Activated CD4-positive, alpha-beta memory T cell treated with anti-CD3 and anti-CD28 coated beads for 36 hours (primary cell): ENCODE measurements at regions not wholly inside any gene's neighbourhood (a gene's known extent, or its start where the extent isn't known, plus 50 kb on each side); places are given as distances from the start of the nearest gene placed in this dataset.
"Not testable (repeated sequence)": the region's sequence is repeated elsewhere in the genome, so short reads cannot be mapped to it uniquely, and the experiment has no call there.

Source experiments
- CTCF ChIA-PET: fragments of 350-600 bp; sonication (Branson Sonifier 250); formaldehyde crosslinking; loops from one replicate; lab custom pipeline; 2021; ENCODE audit warnings: antibody characterized with exemption, inconsistent platforms; lab: Charles Lee
- POLR2A ChIA-PET: fragments of 350-600 bp; sonication (Branson Sonifier 250); formaldehyde crosslinking; loops from one replicate; lab custom pipeline; 2021; ENCODE audit warnings: antibody characterized with exemption; lab: Charles Lee
- DNase-seq: peaks from one replicate; pipeline ENCODE4 v3.0.0-alpha.2; 2020
- H3K27ac Mint-ChIP-seq: one replicate; pipeline ENCODE4 v1.8.0; 2021; ENCODE audit warnings: mixed read lengths
- H3K27me3 Mint-ChIP-seq: one replicate; pipeline ENCODE4 v1.8.0; 2021; ENCODE audit warnings: mixed read lengths
- H3K36me3 Mint-ChIP-seq: one replicate; pipeline ENCODE4 v1.8.0; 2021; ENCODE audit warnings: mixed read lengths
- H3K4me1 Mint-ChIP-seq: one replicate; pipeline ENCODE4 v1.8.0; 2021; ENCODE audit warnings: low read depth, mixed read lengths
- H3K4me3 Mint-ChIP-seq: one replicate; pipeline ENCODE4 v1.8.0; 2021; ENCODE audit warnings: mild to moderate bottlenecking, mixed read lengths
- H3K9me3 Mint-ChIP-seq: one replicate; pipeline ENCODE4 v1.8.0; 2021; ENCODE audit warnings: mixed read lengths
- intact Hi-C: fragments of 100-400 bp; cut with micrococcal nuclease; formaldehyde crosslinking; loops from one replicate; pipeline ENCODE4 v1.15.1; 2023

DNA sequence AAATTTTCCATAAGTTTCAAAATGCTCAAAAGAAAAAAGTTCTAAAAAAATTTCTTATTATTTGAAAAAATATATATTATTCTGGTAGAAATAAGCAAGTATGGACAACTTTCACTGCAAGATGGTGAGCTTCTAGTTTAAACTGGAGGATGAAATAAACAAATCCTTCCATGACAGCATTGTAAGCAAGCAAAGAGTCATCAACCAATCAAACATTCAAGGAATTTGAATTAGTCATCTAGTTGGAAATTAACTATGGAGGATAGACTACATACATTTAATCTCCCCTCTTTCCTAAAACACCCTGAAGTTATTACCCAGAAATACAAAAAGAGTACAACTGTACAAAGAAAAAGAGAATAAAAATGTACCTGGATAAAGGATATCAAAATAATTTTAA is 51.0 kb upstream of the IRX5 start:
- DNase-seq: no peak
- Mint-ChIP-seq H3K36me3 (peaks cover 2% of the 10 kb centered on the region), H3K4me1 (no peaks in the 10 kb centered on the region), H3K27me3 (peaks cover 5% of the 10 kb centered on the region), H3K4me3 (no peak overlapping the region), H3K9me3 (peaks cover 3% of the 10 kb centered on the region), H3K27ac (no peak overlapping the region)
- POLR2A ChIA-PET: no interaction called here
- CTCF ChIA-PET: no interaction called here
- intact Hi-C loops: no loop called here

GRCh38 chr16:54878301-54878700 is 52.4 kb upstream of the IRX5 start:
- H3K4me3 Mint-ChIP-seq: no peak overlapping the region
- peaks cover 4% of the 10 kb centered on the region for H3K27me3 Mint-ChIP-seq
- POLR2A ChIA-PET: no interaction called here
- no peak for DNase-seq
- H3K36me3 Mint-ChIP-seq: no peaks in the 10 kb centered on the region
- no peak overlapping the region for H3K27ac Mint-ChIP-seq
- H3K4me1 Mint-ChIP-seq: no peaks in the 10 kb centered on the region
- CTCF ChIA-PET: no interaction called here
- H3K9me3 Mint-ChIP-seq: no peaks in the 10 kb centered on the region
- intact Hi-C loops: no loop called here

DNA sequence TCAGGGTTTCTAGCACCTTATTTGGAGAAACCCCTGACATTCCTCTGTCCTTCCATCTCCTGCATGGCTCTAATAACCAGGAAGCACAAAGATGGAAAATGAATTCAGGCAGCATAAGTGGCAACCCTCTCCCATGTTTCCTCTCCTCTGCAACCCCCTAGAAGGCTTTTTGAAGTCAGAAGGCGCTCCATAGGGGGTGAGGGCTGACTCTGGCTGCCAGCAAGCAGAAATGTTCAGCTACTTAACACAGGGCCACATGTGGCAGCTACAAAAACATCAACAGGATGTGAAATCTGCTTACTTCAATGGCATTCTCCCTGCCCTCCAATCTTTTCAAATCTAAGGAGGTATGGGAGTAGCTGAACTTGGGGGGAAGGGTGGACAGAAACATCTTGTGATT is 55.2 kb upstream of the IRX5 start:
- CTCF ChIA-PET: no interaction called here

GRCh38 chr16:54873716-54874373 is 56.8 kb upstream of the IRX5 start:
- intact Hi-C loops, CTCF ChIA-PET, H3K27ac Mint-ChIP-seq, DNase-seq, H3K36me3 Mint-ChIP-seq, H3K4me3 Mint-ChIP-seq, H3K4me1 Mint-ChIP-seq, H3K9me3 Mint-ChIP-seq, POLR2A ChIA-PET, H3K27me3 Mint-ChIP-seq: not testable (repeated sequence)

More for the DNA sequence above, 55.2 kb upstream of the IRX5 start:
- Mint-ChIP-seq H3K27ac (no peak overlapping the region), H3K4me1 (no peaks in the 10 kb centered on the region), H3K4me3 (no peak overlapping the region), H3K9me3 (no peaks in the 10 kb centered on the region), H3K27me3 (peaks cover 4% of the 10 kb centered on the region), H3K36me3 (no peaks in the 10 kb centered on the region)
- intact Hi-C loops: no loop called here
- no peak for DNase-seq
- POLR2A ChIA-PET: no interaction called here

DNA sequence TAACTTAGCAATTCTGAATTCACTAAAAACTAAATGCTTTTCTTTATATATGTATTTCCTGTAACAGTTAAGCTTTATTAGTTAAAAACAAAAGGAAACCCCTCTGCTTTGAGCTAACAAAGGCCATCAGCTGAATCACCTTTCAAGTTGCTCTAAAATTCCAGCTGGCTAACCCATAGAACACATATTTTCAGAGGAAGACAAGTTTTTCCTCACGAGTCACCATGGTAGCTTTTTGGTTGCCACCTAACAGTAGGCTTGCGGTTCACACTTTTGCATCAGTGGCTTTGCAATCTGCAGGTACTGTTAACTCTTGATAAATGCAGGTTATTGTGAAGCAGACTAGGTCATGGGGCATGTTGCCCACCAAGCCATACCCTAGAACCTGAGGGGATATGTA is 57.6 kb upstream of the IRX5 start:
- Mint-ChIP-seq H3K27me3 (peaks cover 2% of the 10 kb centered on the region), H3K4me1 (no peaks in the 10 kb centered on the region), H3K4me3 (no peak overlapping the region), H3K27ac (no peak overlapping the region), H3K9me3 (no peaks in the 10 kb centered on the region), H3K36me3 (no peaks in the 10 kb centered on the region)
- ChIA-PET CTCF (no interaction called here), POLR2A (interaction anchor here (0.6 kb wide), 1 partner anchor 443 kb away, joined by 3 read pairs; no protein-coding TSS in a partner anchor)
- intact Hi-C loops: no loop called here
- DNase-seq: no peak

- no peak for DNase-seq
- Mint-ChIP-seq H3K36me3 (no peaks in the 10 kb centered on the region), H3K9me3 (peaks cover 3% of the 10 kb centered on the region), H3K4me3 (no peak overlapping the region), H3K27me3 (peaks cover 2% of the 10 kb centered on the region), H3K27ac (no peak overlapping the region), H3K4me1 (no peaks in the 10 kb centered on the region)
- intact Hi-C loops: no loop called here
- POLR2A ChIA-PET: interaction anchor here (0.6 kb wide), 1 partner anchor 235 kb away, joined by 3 read pairs; no protein-coding TSS in a partner anchor
- CTCF ChIA-PET: no interaction called here
Measured at GRCh38 chr16:54870151-54870550, 60.5 kb upstream of the IRX5 start.

- ChIA-PET CTCF (no interaction called here), POLR2A (no interaction called here)
- no peaks in the 10 kb centered on the region for H3K27me3 Mint-ChIP-seq
- intact Hi-C loops: no loop called here
- DNase-seq: peak; percentile 11
- H3K4me3 Mint-ChIP-seq: no peak overlapping the region
- H3K9me3 Mint-ChIP-seq: peaks cover 3% of the 10 kb centered on the region
- H3K36me3 Mint-ChIP-seq: no peaks in the 10 kb centered on the region
- no peak overlapping the region for H3K27ac Mint-ChIP-seq
- no peaks in the 10 kb centered on the region for H3K4me1 Mint-ChIP-seq
Measured at GRCh38 chr16:54867302-54867832, 63.3 kb upstream of the IRX5 start.

DNA sequence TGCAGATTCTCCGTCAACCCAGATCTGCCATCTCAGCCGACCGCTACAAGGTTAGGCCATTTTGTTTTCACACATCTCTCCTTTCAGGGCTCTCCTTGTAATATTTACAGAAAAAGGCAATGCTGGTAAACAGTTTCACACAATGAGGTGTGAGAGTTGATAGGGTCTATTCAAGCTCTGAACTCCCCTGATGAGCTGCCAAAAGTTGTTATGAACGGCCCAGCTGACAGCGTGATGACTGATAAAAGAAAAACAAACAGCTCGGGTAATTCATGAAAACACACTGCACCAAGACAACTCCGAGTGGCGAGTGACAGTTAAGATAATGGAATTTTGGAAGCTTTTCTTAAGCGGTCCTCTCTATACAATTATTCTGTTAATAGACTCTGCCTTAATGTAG is 68.1 kb upstream of the IRX5 start:
- ChIA-PET CTCF (no interaction called here), POLR2A (no interaction called here)
- H3K9me3 Mint-ChIP-seq: peaks cover 3% of the 10 kb centered on the region
- H3K27ac Mint-ChIP-seq: no peak overlapping the region
- intact Hi-C loops: no loop called here
- peaks cover 3% of the 10 kb centered on the region for H3K27me3 Mint-ChIP-seq
- H3K4me3 Mint-ChIP-seq: no peak overlapping the region
- no peaks in the 10 kb centered on the region for H3K4me1 Mint-ChIP-seq
- no peaks in the 10 kb centered on the region for H3K36me3 Mint-ChIP-seq
- no peak for DNase-seq

DNA sequence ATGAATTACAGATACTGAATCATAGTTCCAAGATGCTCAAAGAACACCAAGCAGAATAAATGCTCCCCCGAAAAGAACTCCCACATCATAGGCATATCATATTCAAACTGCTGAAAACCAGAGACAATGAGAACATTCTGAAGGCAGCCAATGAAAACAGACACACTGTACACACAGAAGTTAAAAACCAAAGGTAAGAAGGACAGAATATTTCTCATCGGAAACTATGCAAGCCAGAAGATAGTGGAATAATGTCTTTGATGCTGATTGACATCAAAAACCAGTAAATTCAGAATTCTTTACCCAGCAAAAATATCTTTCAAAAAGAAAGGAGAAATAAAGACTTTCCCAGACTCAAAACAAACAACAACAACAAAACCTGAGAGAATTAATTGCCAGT is 73.8 kb upstream of the IRX5 start:
- H3K4me1 Mint-ChIP-seq: no peaks in the 10 kb centered on the region
- no peak overlapping the region for H3K27ac Mint-ChIP-seq
- no peaks in the 10 kb centered on the region for H3K36me3 Mint-ChIP-seq
- CTCF ChIA-PET: no interaction called here
- intact Hi-C loops: no loop called here
- H3K4me3 Mint-ChIP-seq: no peak overlapping the region
- POLR2A ChIA-PET: no interaction called here
- H3K27me3 Mint-ChIP-seq: peaks cover 5% of the 10 kb centered on the region
- DNase-seq: no peak
- peaks cover 15% of the 10 kb centered on the region for H3K9me3 Mint-ChIP-seq

DNA sequence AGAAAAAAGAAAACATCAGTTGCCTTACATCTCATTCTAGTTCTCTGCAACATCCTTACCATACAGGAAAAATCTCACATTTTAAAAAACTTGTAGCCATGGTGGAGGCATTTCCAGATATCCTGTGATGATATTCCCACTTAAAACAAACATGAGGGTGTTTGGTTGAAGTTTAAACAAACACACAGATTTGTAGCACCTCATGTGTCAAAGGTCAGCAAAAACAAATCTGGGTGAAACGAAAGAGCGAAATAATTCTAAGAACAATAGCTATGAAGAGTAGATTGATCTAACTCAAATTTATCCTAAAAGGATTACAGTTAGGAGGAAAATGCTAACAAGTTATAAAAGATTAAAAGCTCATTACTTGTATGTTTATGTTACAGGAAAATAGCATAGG is 83.1 kb upstream of the IRX5 start:
- no peak overlapping the region for H3K27ac Mint-ChIP-seq
- intact Hi-C loops: no loop called here
- H3K27me3 Mint-ChIP-seq: peaks cover 3% of the 10 kb centered on the region
- peaks cover 8% of the 10 kb centered on the region for H3K9me3 Mint-ChIP-seq
- CTCF ChIA-PET: no interaction called here
- POLR2A ChIA-PET: no interaction called here
- H3K4me1 Mint-ChIP-seq: no peaks in the 10 kb centered on the region
- no peaks in the 10 kb centered on the region for H3K36me3 Mint-ChIP-seq
- DNase-seq: no peak
- H3K4me3 Mint-ChIP-seq: no peak overlapping the region

- DNase-seq: no peak
- intact Hi-C loops: no loop called here
- H3K4me3 Mint-ChIP-seq: no peak overlapping the region
- ChIA-PET POLR2A (no interaction called here), CTCF (no interaction called here)
- no peaks in the 10 kb centered on the region for H3K4me1 Mint-ChIP-seq
- peaks cover 2% of the 10 kb centered on the region for H3K27me3 Mint-ChIP-seq
- H3K9me3 Mint-ChIP-seq: peaks cover 9% of the 10 kb centered on the region
- no peaks in the 10 kb centered on the region for H3K36me3 Mint-ChIP-seq
- no peak overlapping the region for H3K27ac Mint-ChIP-seq
Measured at GRCh38 chr16:54847207-54847606, 83.5 kb upstream of the IRX5 start.

DNA sequence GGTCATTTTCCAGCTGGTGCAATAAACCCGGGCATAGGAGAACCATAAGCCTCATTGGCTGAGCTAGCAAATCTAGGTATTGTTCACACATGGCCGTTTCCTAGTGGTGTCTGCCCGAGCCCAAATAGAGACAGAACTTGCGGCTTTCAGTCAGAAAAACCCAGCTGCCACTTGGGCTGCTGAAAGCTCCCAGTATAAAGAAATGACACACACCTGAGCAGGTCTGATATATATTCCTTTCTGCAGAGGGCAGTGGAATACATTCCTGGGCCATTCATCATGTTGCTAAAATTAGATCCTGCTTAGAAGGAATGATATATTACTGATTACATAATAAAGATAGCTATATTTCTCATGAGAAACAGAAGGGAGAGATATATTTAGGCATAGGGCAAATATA is 83.9 kb upstream of the IRX5 start:
- CTCF ChIA-PET: no interaction called here
- H3K9me3 Mint-ChIP-seq: peaks cover 9% of the 10 kb centered on the region

DNA sequence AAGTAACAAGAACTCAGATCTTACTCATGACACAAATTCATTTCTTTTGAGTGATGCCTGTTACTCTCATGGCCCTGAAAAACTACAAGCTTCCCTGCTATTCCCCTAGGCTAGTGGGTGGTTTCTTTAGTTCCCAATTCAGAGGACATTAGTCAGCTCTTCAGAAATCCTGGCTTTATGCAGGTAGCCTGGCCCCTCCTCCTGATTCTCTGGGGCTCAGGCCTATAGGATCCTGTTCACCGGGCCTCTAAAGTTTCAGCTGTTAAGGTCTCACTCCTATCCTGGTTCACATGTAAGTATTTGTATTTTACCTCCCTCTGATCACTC is 87.3 kb upstream of the IRX5 start:
- peaks cover 9% of the 10 kb centered on the region for H3K9me3 Mint-ChIP-seq
- CTCF ChIA-PET: no interaction called here
- DNase-seq: no peak
- H3K4me1 Mint-ChIP-seq: no peaks in the 10 kb centered on the region
- intact Hi-C loops: no loop called here
- H3K27me3 Mint-ChIP-seq: no peaks in the 10 kb centered on the region
- H3K27ac Mint-ChIP-seq: no peak overlapping the region
- POLR2A ChIA-PET: no interaction called here
- no peaks in the 10 kb centered on the region for H3K36me3 Mint-ChIP-seq
- H3K4me3 Mint-ChIP-seq: no peak overlapping the region

More for the DNA sequence above, 83.9 kb upstream of the IRX5 start:
- H3K36me3 Mint-ChIP-seq: no peaks in the 10 kb centered on the region
- no peaks in the 10 kb centered on the region for H3K4me1 Mint-ChIP-seq
- POLR2A ChIA-PET: no interaction called here
- H3K27ac Mint-ChIP-seq: no peak overlapping the region
- intact Hi-C loops: no loop called here
- no peaks in the 10 kb centered on the region for H3K27me3 Mint-ChIP-seq
- DNase-seq: no peak
- no peak overlapping the region for H3K4me3 Mint-ChIP-seq
